ENCODE measurements at regions not wholly inside any gene's neighbourhood (a gene's known extent, or its start where the extent isn't known, plus 50 kb on each side); places are given as distances from the start of the nearest gene placed in this dataset.

- Mint-ChIP-seq H3K36me3 (ENCODE audit: low read depth) (no peaks in the 10 kb centered on the region), H3K4me3 (no peak overlapping the region), H3K9me3 (no peaks in the 10 kb centered on the region), H3K27me3 (ENCODE audit: insufficient read depth, low read depth, poor library complexity) (peaks cover 3% of the 10 kb centered on the region), H3K27ac (no peak overlapping the region), H3K4me1 (peaks cover 6% of the 10 kb centered on the region)
- Histone ChIP-seq H3K79me2 (replicated peaks; ENCODE audit: insufficient read depth) (no peaks in the 10 kb centered on the region), H3F3A (replicated peaks; ENCODE audit: low read depth) (no peaks in the 10 kb centered on the region), H3K4me3 (no peak overlapping the region), H3K4me2 (no peak overlapping the region), H3K27ac (ENCODE audit: low read depth) (no peak overlapping the region), H3K36me3 (ENCODE audit: insufficient read depth) (no peaks in the 10 kb centered on the region), H3K4me1 (ENCODE audit: insufficient read depth) (peaks cover 7% of the 10 kb centered on the region), H3K9me2 (ENCODE audit: insufficient read depth) (0 out of 2 replicates have a peak, but pooled peaks cover 8% of the 10 kb centered on the region), H3K27me3 (ENCODE audit: insufficient read depth) (no peaks in the 10 kb centered on the region), H2AFZ (no peak overlapping the region), H4K20me1 (replicated peaks; ENCODE audit: insufficient read depth) (no peaks in the 10 kb centered on the region)
- ATAC-seq (no peak), DNase-seq (ENCODE audit: low spot score) (no peak)
- TF ChIP-seq CREB1 (CRISPR knock-in tag; IDR thresholded peaks at IDR 0.05; ENCODE audit: low read depth) = no peak
- TF ChIP-seq JUNB (IDR thresholded peaks at IDR 0.05; ENCODE audit: unreplicated experiment) = no peak
- TF ChIP-seq POLR2AphosphoS5 (IDR thresholded peaks at IDR 0.05; ENCODE audit: low read depth) = no peak
- TF ChIP-seq EZH2phosphoT487 (IDR thresholded peaks at IDR 0.05; ENCODE audit: unreplicated experiment) = no peak
- no peak for TF ChIP-seq ZNF462 (CRISPR knock-in tag; IDR thresholded peaks at IDR 0.05)
- TF ChIP-seq ZNF331 (CRISPR knock-in tag; IDR thresholded peaks at IDR 0.05; ENCODE audit: low read depth) = no peak
- no peak for TF ChIP-seq CTCF (conservative IDR thresholded peaks at IDR 0.05; ENCODE audit: low read depth in 2 of 2)
- no peak for TF ChIP-seq STAT1 (IDR thresholded peaks at IDR 0.05; ENCODE audit: unreplicated experiment)
- no peak for TF ChIP-seq NANOG (IDR thresholded peaks at IDR 0.05; ENCODE audit: borderline replicate concordance)
- TF ChIP-seq ETS1 (IDR thresholded peaks at IDR 0.05) = no peak
- TF ChIP-seq ZNF114 (CRISPR knock-in tag; IDR thresholded peaks at IDR 0.05) = no peak
Observed at GRCh38 chr3:71854706-71855105, 69.8 kb upstream of the PROK2 start.
